GM19238 (cell line): ENCODE measurements at regions not wholly inside any gene's neighbourhood (a gene's known extent, or its start where the extent isn't known, plus 50 kb on each side); places are given as distances from the start of the nearest gene placed in this dataset.

Experiments used
- DNase-seq: peaks from one replicate; pipeline ENCODE4 v3.0.0; 2011; ENCODE audit warnings: low spot score; ENCODE audit not compliant: insufficient read length

- DNase-seq, result no peak
Observed at GRCh38 chr5:143499480-143500114, 96.1 kb upstream of the NR3C1 start.

GRCh38 chr5:143498821-143499220 lies 95.3 kb upstream of the NR3C1 start:
- no peak for DNase-seq

GRCh38 chr5:143497749-143498148 lies 94.3 kb upstream of the NR3C1 start:
- DNase-seq, result no peak

- no peak for DNase-seq
Observed at GRCh38 chr5:143496943-143497342, 93.5 kb upstream of the NR3C1 start.

GRCh38 chr5:143495821-143496275 lies 92.4 kb upstream of the NR3C1 start:
- DNase-seq, result no peak

- no peak for DNase-seq
Observed at GRCh38 chr5:143495110-143495509, 91.6 kb upstream of the NR3C1 start.

GRCh38 chr5:143494595-143494994 lies 91.1 kb upstream of the NR3C1 start:
- DNase-seq, result no peak

GRCh38 chr5:143494162-143494561 lies 90.7 kb upstream of the NR3C1 start:
- DNase-seq, result no peak

- no peak for DNase-seq
Observed at GRCh38 chr5:143492783-143493182, 89.3 kb upstream of the NR3C1 start.

GRCh38 chr5:143491646-143492045 lies 88.2 kb upstream of the NR3C1 start:
- DNase-seq, result no peak

- no peak for DNase-seq
Observed at GRCh38 chr5:143488381-143488780, 84.9 kb upstream of the NR3C1 start.

- no peak for DNase-seq
Observed at GRCh38 chr5:143484601-143485000, 81.1 kb upstream of the NR3C1 start.

GRCh38 chr5:143481697-143482531 lies 78.4 kb upstream of the NR3C1 start:
- no peak for DNase-seq

- no peak for DNase-seq
Observed at GRCh38 chr5:143480001-143480400, 76.5 kb upstream of the NR3C1 start.

- no peak for DNase-seq
Observed at GRCh38 chr5:143479394-143479793, 75.9 kb upstream of the NR3C1 start.

GRCh38 chr5:143476601-143477211 lies 73.2 kb upstream of the NR3C1 start:
- no peak for DNase-seq

GRCh38 chr5:143474616-143475015 lies 71.1 kb upstream of the NR3C1 start:
- DNase-seq, result no peak

GRCh38 chr5:143473481-143473880 lies 70.0 kb upstream of the NR3C1 start:
- no peak for DNase-seq

GRCh38 chr5:143472576-143472975 lies 69.1 kb upstream of the NR3C1 start:
- DNase-seq, result no peak

GRCh38 chr5:143471666-143472464 lies 68.4 kb upstream of the NR3C1 start:
- no peak for DNase-seq

- no peak for DNase-seq
Observed at GRCh38 chr5:143471041-143471509, 67.6 kb upstream of the NR3C1 start.
